ENCODE measurements at regions not wholly inside any gene's neighbourhood (a gene's known extent, or its start where the extent isn't known, plus 50 kb on each side); places are given as distances from the start of the nearest gene placed in this dataset.

GRCh38 chr10:55374917-55375316, 573.9 kb upstream of the PCDH15 start (continued):
- TF ChIP-seq CTCF (IDR thresholded peaks at IDR 0.05; ENCODE audit: control extremely low read depth in 1 of 3, insufficient read depth in 1 of 3, low read depth in 1 of 3, low read length in 3 of 3) = no peak
- no peak for TF ChIP-seq MAFK (IDR thresholded peaks at IDR 0.05; ENCODE audit: low read depth, low read length)
- TF ChIP-seq NANOG (IDR thresholded peaks at IDR 0.05; ENCODE audit: insufficient read depth, low read depth, low read length, poor library complexity, severe bottlenecking) = no peak
- TF ChIP-seq NRF1 (IDR thresholded peaks at IDR 0.05; ENCODE audit: low read depth, low read length) = no peak

Measured in H1 (cell line).